K562 (cell line): ENCODE measurements at regions not wholly inside any gene's neighbourhood (a gene's known extent, or its start where the extent isn't known, plus 50 kb on each side); places are given as distances from the start of the nearest gene placed in this dataset.

Source experiments
- HDAC6 ChIP-seq: IDR thresholded peaks from 2 replicates; pipeline ENCODE4 v1.6.1; 2012; ENCODE audit warnings: low read depth, mild to moderate bottlenecking, control low read depth, inconsistent platforms, low read length, moderate library complexity
- HNRNPL ChIP-seq: fragments of 200-400 bp; formaldehyde crosslinking; IDR thresholded peaks from 2 replicates; pipeline ENCODE4 v1.6.1; 2017; ENCODE audit warnings: low read depth, mild to moderate bottlenecking, low read length
- KDM1A ChIP-seq, 2 experiments: fragments of 450-650 bp; IDR thresholded peaks; 2 replicates each; pipeline ENCODE4 v1.6.1; 2016; ENCODE audit warnings: mild to moderate bottlenecking in 2 of 2
- NBN ChIP-seq: fragments of 450-650 bp; IDR thresholded peaks from 2 replicates; pipeline ENCODE4 v1.6.1; 2016; ENCODE audit warnings: low read depth, mild to moderate bottlenecking
- NONO ChIP-seq, 2 experiments: fragments of 200-400 bp in 1 of 2; fragments of 450-650 bp in 1 of 2; formaldehyde crosslinking in 1 of 2; IDR thresholded peaks; 2 replicates each; pipeline ENCODE4 v1.6.1; 2017; ENCODE audit warnings: low read depth in 2 of 2, mild to moderate bottlenecking in 2 of 2, moderate library complexity in 2 of 2, low read length in 1 of 2
- RBM14 ChIP-seq: fragments of 200-400 bp; formaldehyde crosslinking; IDR thresholded peaks from 2 replicates; pipeline ENCODE4 v1.6.1; 2018; ENCODE audit warnings: low read depth, mild to moderate bottlenecking, low read length, moderate library complexity, borderline replicate concordance; ENCODE audit not compliant: insufficient read depth
- TSHZ1 ChIP-seq: fragments of 250-450 bp; sonication (Bioruptor Pico); IDR thresholded peaks from 2 replicates; pipeline ENCODE4 v1.4.0; 2020; ENCODE audit warnings: mild to moderate bottlenecking, moderate library complexity
- ZNF318 ChIP-seq, 2 experiments: fragments of 450-650 bp; IDR thresholded peaks; 2 replicates each; pipeline ENCODE4 v1.6.1; 2016; ENCODE audit warnings: mild to moderate bottlenecking in 2 of 2, borderline replicate concordance in 1 of 2, low read depth in 1 of 2, moderate library complexity in 1 of 2
- TF ChIP-seq, protein P1 (sequence below), 3 experiments: fragments of 200-800 bp in 1 of 3; sonication (Bioruptor generic) in 1 of 3; sonication (generic) in 1 of 3; formaldehyde crosslinking in 1 of 3; IDR thresholded peaks; 2 replicates each; pipeline versions ENCODE4 v1.6.1 to v1.8.0; 2016 to 2022; ENCODE audit warnings: mild to moderate bottlenecking in 2 of 3, missing compliant biosample characterization in 2 of 3, missing genetic modification characterization in 2 of 3, missing genetic modification reagents in 1 of 3
- TF ChIP-seq, protein P2 (sequence below), 2 experiments: fragments of 450-650 bp; IDR thresholded peaks; 2 replicates each; pipeline ENCODE4 v1.6.1; 2018; ENCODE audit warnings: mild to moderate bottlenecking in 2 of 2, low read depth in 1 of 2; ENCODE audit not compliant: partially characterized antibody in 2 of 2

GRCh38 chr15:37695719-37696118 is 238.7 kb upstream of the TMCO5A start (continued):
- TF ChIP-seq ZNF318 (IDR thresholded peaks at IDR 0.05; ENCODE audit: borderline replicate concordance in 1 of 2, low read depth in 1 of 2) (no peak), KDM1A (IDR thresholded peaks at IDR 0.05) (no peak), TSHZ1 (CRISPR knock-in tag) (no peak), NBN (no peak), HNRNPL (no peak), NONO (IDR thresholded peaks at IDR 0.05; ENCODE audit: low read depth in 2 of 2, low read length in 1 of 2) (no peak), HDAC6 (no peak), RBM14 (no peak)
- TF ChIP-seq, protein P1, sequence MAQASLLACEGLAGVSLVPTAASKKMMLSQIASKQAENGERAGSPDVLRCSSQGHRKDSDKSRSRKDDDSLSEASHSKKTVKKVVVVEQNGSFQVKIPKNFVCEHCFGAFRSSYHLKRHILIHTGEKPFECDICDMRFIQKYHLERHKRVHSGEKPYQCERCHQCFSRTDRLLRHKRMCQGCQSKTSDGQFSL (CRISPR knock-in tag; IDR thresholded peaks at IDR 0.05), result no peak
- TF ChIP-seq, protein P1 (tag; IDR thresholded peaks at IDR 0.05), result no peak
- TF ChIP-seq, protein P2, sequence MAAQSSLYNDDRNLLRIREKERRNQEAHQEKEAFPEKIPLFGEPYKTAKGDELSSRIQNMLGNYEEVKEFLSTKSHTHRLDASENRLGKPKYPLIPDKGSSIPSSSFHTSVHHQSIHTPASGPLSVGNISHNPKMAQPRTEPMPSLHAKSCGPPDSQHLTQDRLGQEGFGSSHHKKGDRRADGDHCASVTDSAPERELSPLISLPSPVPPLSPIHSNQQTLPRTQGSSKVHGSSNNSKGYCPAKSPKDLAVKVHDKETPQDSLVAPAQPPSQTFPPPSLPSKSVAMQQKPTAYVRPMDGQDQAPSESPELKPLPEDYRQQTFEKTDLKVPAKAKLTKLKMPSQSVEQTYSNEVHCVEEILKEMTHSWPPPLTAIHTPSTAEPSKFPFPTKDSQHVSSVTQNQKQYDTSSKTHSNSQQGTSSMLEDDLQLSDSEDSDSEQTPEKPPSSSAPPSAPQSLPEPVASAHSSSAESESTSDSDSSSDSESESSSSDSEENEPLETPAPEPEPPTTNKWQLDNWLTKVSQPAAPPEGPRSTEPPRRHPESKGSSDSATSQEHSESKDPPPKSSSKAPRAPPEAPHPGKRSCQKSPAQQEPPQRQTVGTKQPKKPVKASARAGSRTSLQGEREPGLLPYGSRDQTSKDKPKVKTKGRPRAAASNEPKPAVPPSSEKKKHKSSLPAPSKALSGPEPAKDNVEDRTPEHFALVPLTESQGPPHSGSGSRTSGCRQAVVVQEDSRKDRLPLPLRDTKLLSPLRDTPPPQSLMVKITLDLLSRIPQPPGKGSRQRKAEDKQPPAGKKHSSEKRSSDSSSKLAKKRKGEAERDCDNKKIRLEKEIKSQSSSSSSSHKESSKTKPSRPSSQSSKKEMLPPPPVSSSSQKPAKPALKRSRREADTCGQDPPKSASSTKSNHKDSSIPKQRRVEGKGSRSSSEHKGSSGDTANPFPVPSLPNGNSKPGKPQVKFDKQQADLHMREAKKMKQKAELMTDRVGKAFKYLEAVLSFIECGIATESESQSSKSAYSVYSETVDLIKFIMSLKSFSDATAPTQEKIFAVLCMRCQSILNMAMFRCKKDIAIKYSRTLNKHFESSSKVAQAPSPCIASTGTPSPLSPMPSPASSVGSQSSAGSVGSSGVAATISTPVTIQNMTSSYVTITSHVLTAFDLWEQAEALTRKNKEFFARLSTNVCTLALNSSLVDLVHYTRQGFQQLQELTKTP (IDR thresholded peaks at IDR 0.05; ENCODE audit: low read depth in 1 of 2, partially characterized antibody in 2 of 2), result no peak
